KOPT-K1 (cell line): ENCODE measurements at regions not wholly inside any gene's neighbourhood (a gene's known extent, or its start where the extent isn't known, plus 50 kb on each side); places are given as distances from the start of the nearest gene placed in this dataset.

ENCODE experiments used
- H3K27ac ChIP-seq: fragments of 200-600 bp; sonication (generic); 2 replicates; pipeline ENCODE4 v1.5.1; 2016; ENCODE audit warnings: antibody characterized with exemption, mild to moderate bottlenecking, low read depth, low read length; ENCODE audit not compliant: poor library complexity, severe bottlenecking
- H3K36me3 ChIP-seq: fragments of 200-600 bp; sonication (generic); 2 replicates; pipeline ENCODE4 v1.5.1; 2017; ENCODE audit warnings: antibody characterized with exemption, mild to moderate bottlenecking, low read length, moderate library complexity; ENCODE audit not compliant: insufficient read depth
- H3K9me3 ChIP-seq: fragments of 200-600 bp; sonication (generic); 2 replicates; pipeline ENCODE4 v1.5.1; 2017; ENCODE audit warnings: antibody characterized with exemption, low read length, mild to moderate bottlenecking; ENCODE audit not compliant: insufficient read depth, poor library complexity, severe bottlenecking

DNA sequence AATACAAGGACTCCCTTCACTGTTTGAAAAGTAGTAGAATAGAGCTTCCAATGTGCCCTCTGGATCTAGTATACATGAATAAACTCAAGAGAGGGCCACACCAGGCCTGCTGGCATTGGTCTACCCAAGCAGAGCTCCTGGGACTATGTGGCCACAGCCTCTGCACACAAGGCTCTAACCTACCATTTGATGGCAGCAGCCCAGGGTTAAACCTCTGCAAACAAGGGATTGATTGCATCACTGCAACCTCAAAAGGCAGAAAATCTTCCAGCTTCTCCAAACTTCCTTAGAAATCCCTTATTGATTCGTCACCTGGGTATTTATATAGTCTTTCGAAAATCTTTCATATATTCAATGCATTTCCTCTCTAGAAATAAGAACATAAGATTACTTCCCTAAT is 147.6 kb upstream of the SETBP1 start:
- H3K27ac ChIP-seq = no peak overlapping the region

GRCh38 chr18:44536046-44536445 is 144.6 kb upstream of the SETBP1 start:
- Histone ChIP-seq H3K36me3 (no peaks in the 10 kb centered on the region), H3K9me3 (no peaks in the 10 kb centered on the region), H3K27ac (no peak overlapping the region)

More for the DNA sequence above, 147.6 kb upstream of the SETBP1 start:
- Histone ChIP-seq H3K36me3 (no peaks in the 10 kb centered on the region), H3K9me3 (no peaks in the 10 kb centered on the region)

DNA sequence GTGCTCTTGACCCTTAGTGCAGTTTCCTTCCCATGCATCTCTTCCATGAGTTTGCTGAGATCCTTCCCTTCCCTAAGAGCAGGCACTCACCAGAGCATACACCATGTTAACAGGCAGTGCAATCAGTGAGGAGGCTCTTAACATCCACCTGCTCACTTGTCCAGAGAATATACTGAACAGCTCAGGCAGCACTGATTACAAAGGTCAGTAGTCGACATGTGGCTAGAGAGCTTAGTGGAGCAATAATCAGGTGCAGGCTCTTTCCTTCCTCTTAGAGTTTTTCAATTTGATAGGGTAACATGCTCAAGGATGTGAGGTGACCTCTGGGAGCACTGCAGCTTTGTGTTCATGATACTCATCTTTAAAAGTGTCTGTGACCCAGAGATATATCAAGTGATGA is 144.1 kb upstream of the SETBP1 start:
- no peaks in the 10 kb centered on the region for H3K9me3 ChIP-seq
- H3K36me3 ChIP-seq = no peaks in the 10 kb centered on the region
- H3K27ac ChIP-seq = no peak overlapping the region

DNA sequence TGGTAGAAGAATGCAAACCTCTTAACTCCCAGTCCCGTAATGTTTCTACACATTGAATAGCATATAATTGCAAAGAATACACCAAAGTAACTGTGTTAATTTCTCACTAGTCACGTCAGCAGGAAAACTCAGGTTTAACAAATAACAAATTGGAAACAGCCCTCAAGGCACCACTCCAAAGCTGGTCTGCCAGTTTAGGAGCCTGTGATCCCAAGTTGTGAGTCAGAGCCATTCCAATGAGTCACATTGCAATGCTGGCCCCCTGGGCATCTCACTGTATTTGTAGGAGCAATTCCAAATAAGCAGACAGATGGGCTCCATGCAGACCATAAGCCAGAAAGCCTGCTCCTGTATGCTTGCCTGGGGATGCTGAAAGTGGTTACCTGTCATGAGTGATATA is 143.2 kb upstream of the SETBP1 start:
- Histone ChIP-seq H3K27ac (no peak overlapping the region), H3K9me3 (no peaks in the 10 kb centered on the region), H3K36me3 (no peaks in the 10 kb centered on the region)

DNA sequence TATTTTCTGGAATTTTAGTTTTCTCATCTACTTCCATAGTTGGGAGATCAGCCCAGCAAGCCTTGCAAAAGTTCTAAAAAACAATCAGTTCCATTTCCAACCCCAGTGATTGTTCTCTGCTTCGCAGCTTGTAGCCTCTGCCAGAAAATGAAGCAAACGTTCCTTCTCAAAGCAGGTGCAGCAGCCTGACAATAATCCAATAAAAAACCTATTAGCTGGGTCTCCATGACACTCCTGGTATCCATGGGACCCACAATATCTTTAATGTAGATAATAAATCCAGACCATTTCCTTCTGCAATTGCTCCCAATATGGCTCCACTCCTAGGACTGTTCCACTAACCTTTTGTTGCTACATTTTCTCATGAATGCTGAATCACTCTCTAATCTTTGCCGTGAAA is 140.8 kb upstream of the SETBP1 start:
- Histone ChIP-seq H3K36me3 (no peaks in the 10 kb centered on the region), H3K27ac (no peak overlapping the region), H3K9me3 (no peaks in the 10 kb centered on the region)

DNA sequence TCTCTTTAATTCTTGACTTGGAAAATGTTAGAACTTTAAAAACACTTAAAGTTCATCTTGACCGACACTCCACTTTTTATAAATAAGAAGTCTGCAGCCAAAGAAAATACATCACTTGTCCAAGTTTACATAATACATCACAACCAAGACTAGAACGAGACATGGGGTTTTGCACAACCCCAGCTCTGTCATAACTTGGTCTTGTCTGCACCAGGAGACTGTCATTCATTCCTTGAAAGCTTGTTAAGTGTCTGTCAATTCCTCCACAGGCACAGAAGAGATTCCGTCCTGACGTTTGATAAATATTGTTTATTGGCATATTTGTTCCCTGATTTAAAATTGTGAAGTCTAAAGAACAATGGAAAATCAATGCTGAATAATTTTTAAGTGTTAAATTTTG is 139.5 kb upstream of the SETBP1 start:
- H3K9me3 ChIP-seq = no peaks in the 10 kb centered on the region
- no peak overlapping the region for H3K27ac ChIP-seq
- no peaks in the 10 kb centered on the region for H3K36me3 ChIP-seq

DNA sequence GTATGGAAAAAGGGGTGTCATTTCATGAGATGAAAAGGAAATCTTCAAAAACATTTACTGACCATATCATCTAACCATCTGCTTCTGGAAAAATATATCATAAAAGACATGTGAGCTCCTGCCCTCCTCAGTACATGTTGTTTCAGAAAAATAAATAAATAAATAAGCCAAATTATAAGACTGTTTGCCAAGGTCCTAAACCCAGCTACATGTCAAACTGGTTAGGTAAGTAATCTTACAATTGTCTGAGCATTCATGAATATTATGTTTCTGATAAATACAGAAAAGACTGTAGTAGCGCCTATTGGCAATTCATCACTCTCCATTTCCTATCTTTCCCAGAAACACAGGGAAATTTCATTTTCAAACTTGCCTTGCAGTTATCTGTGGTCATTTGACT is 138.9 kb upstream of the SETBP1 start:
- Histone ChIP-seq H3K9me3 (no peaks in the 10 kb centered on the region), H3K27ac (no peak overlapping the region), H3K36me3 (no peaks in the 10 kb centered on the region)

DNA sequence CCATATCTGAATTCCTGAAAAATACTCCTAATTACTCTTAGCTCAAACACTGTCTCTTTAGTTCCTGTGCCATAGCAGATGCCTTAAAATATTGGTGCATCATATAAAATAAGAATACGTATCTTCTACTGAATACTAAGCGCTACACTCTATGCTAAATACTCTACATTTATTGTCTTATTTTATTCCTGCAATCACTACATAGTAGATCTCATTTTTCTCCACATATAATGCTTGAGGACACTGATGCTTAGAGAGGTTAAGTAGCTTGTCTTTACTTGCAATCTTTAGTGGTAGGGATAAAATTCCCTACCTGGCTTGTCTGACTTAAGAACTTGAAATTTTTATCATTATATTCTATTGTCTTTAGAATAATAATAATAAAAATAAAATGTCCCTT is 137.3 kb upstream of the SETBP1 start:
- no peak overlapping the region for H3K27ac ChIP-seq
- no peaks in the 10 kb centered on the region for H3K36me3 ChIP-seq
- H3K9me3 ChIP-seq = no peaks in the 10 kb centered on the region

DNA sequence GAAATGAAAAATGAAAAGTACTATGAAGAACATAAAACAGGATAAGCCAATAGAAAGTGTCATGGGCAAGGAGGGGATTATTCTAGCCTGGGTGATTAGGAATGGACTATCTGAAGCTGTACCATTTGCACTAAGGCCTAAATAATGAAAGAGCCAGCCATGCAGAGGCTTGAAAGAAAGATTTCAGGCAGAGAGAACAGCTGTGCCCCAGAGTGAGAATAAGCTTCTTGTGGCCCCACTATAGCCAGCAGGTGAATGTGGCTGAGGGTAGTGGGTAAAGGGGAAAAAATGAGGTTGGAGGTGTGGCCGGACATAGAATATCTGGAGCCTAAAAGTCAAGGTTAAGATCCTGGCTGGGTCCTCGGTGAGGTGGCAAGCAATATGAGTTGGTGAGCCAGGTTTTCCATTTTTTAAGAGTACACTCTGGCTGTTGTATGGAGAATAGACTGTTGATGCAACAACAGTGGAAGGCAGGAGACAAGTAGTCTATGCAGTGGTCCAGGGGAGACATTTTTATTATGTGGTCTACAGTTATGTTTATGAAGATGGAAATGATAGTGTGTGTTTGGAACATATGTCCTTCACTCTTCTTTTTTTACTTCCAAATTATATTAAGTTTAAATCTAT is 135.2 kb upstream of the SETBP1 start:
- no peak overlapping the region for H3K27ac ChIP-seq
- H3K9me3 ChIP-seq = no peaks in the 10 kb centered on the region
- H3K36me3 ChIP-seq = no peaks in the 10 kb centered on the region

DNA sequence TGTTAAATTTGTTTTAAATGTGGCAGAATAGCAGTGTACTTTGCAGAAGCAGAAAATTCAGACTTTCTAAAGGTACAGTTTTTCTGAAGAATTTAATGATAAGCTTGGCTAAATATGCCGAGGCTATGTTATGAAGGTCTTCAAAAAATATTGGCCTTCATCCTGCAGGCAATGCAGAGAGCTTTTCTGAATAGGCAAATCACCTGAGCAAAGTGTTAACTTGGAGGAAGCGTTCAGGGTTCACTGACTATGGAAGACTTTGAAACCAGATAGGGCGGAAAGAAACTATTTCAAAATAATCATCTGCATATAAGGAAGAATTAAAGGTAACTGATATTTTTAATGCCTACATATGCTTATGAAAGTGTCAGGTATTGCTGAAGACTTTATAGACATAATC is 133.7 kb upstream of the SETBP1 start:
- H3K27ac ChIP-seq = no peak overlapping the region
- no peaks in the 10 kb centered on the region for H3K9me3 ChIP-seq
- H3K36me3 ChIP-seq = no peaks in the 10 kb centered on the region

GRCh38 chr18:44548291-44549221 is 132.1 kb upstream of the SETBP1 start:
- Histone ChIP-seq H3K27ac (no peak overlapping the region), H3K36me3 (no peaks in the 10 kb centered on the region), H3K9me3 (no peaks in the 10 kb centered on the region)

- Histone ChIP-seq H3K9me3 (no peaks in the 10 kb centered on the region), H3K36me3 (no peaks in the 10 kb centered on the region), H3K27ac (no peak overlapping the region)
Measured at GRCh38 chr18:44552706-44553105, 128.0 kb upstream of the SETBP1 start.

DNA sequence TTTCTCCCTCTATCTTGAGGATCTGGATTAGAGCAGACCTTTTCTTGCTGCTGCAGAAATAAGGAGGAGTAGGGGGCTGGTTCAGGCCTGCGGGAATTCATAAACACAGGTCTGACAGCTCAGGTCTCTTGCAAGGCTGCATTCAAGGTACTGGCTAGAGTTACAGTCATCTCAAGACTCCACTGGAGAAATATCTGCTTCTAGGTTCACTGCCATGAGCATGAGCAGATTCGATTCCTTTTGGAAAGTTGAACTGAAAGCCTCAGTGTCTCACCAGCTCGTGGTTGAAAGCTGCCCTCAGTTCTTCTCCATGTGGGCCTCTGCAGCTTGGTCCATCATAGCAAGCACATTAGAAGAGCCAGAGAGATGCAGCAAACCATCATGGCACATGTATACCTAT is 124.4 kb upstream of the SETBP1 start:
- H3K27ac ChIP-seq = no peak overlapping the region
- no peaks in the 10 kb centered on the region for H3K36me3 ChIP-seq
- no peaks in the 10 kb centered on the region for H3K9me3 ChIP-seq

- Histone ChIP-seq H3K36me3 (no peaks in the 10 kb centered on the region), H3K27ac (no peak overlapping the region), H3K9me3 (no peaks in the 10 kb centered on the region)
Measured at GRCh38 chr18:44557616-44558151, 123.0 kb upstream of the SETBP1 start.

DNA sequence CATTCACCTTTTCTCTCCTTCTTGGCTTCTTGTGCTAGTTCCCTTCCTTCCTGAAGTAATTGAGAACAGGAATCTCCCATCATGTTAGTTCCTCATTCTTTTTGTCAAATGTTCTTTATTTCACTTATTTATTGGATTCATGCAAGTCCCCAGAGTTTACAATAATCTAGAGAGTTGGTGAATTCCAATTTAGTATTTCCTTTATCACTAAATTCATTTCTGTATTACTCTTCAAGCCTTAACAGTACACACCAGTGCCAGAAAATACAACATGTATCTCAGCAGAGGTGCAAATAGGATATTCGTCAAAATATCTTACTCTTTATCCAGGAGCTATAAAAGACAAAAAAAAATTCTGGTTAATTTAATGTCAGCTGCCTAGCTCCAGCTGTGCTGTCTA is 121.9 kb upstream of the SETBP1 start:
- no peak overlapping the region for H3K27ac ChIP-seq
- H3K9me3 ChIP-seq = no peaks in the 10 kb centered on the region

More for the DNA sequence above, 121.9 kb upstream of the SETBP1 start:
- no peaks in the 10 kb centered on the region for H3K36me3 ChIP-seq
